K562 (cell line): ENCODE measurements at regions not wholly inside any gene's neighbourhood (a gene's known extent, or its start where the extent isn't known, plus 50 kb on each side); places are given as distances from the start of the nearest gene placed in this dataset.

Experiments
- ATAC-seq: fragments of 200-7000 bp; cut with Tn5 transposase; 3 replicates; pipeline ENCODE4 v1.9.1; 2020; ENCODE audit warnings: moderate library complexity
- BruUV-seq: library from RNA; stranded (reverse); fragments of 400-500 nt; replicated peaks from 2 replicates; lab custom pipeline; 2021; lab: Mats Ljungman, UMichigan
- CTCF ChIA-PET: fragments of 300-600 bp; formaldehyde crosslinking; extraction: SDS; loops from one replicate; lab custom pipeline; 2021; ENCODE audit warnings: low intra/inter-chr PET ratio; lab: Yijun Ruan, JAX
- POLR2A ChIA-PET: fragments of 300-600, 350-650 bp; sonication (Branson Sonifier 250); formaldehyde crosslinking; extraction: SDS; loops from one replicate; lab custom pipeline; 2021; ENCODE audit warnings: antibody characterized with exemption, inconsistent platforms; lab: Yijun Ruan, JAX
- DNase-seq, 4 experiments: peaks; one replicate each; pipeline versions ENCODE4 v3.0.0 to v3.0.0-alpha.2; 2011 to 2018; ENCODE audit warnings: low spot score in 3 of 4, mixed read lengths in 3 of 4; ENCODE audit errors: extremely low read depth in 1 of 4
- FAIRE-seq: peaks from 2 replicates; lab custom pipeline; 2011; peaks lifted over from hg19 to GRCh38; lab: Jason Lieb, UNC
- H2AFZ ChIP-seq: 2 replicates; pipeline ENCODE4 v1.6.0; 2011; ENCODE audit warnings: low read depth, low read length, control low read depth, inconsistent platforms
- H3K27ac ChIP-seq: fragments of 200-600 bp; 3 replicates; pipeline ENCODE4 v1.8.0; 2011; ENCODE audit warnings: low read depth, mild to moderate bottlenecking, control low read depth, inconsistent platforms, low read length, moderate library complexity, mixed read lengths; ENCODE audit errors: extremely low read depth
- H3K27me3 ChIP-seq, 2 experiments: fragments of 300-600 bp in 1 of 2; 2 replicates in 1 of 2; 3 replicates in 1 of 2; pipeline versions ENCODE4 v1.6.0 to v1.8.0; 2011; ENCODE audit warnings: inconsistent platforms in 2 of 2, low read length in 2 of 2, mild to moderate bottlenecking in 1 of 2, mixed read lengths in 1 of 2, moderate library complexity in 1 of 2; ENCODE audit not compliant: control insufficient read depth in 2 of 2, insufficient read depth in 2 of 2
- H3K36me3 ChIP-seq: fragments of 300-600 bp; 3 replicates; pipeline ENCODE4 v1.8.0; 2011; ENCODE audit warnings: mild to moderate bottlenecking, low read length, inconsistent platforms; ENCODE audit not compliant: control insufficient read depth, insufficient read depth
- H3K4me1 ChIP-seq, 2 experiments: fragments of 200-600 bp in 1 of 2; replicated peaks in 1 of 2; 2 replicates in 1 of 2; 3 replicates in 1 of 2; pipeline versions ENCODE4 v1.5.1 to v1.8.0; 2011; ENCODE audit warnings: inconsistent platforms in 2 of 2, low read length in 2 of 2, mild to moderate bottlenecking in 1 of 2, mixed read lengths in 1 of 2, moderate library complexity in 1 of 2; ENCODE audit not compliant: control insufficient read depth in 2 of 2, insufficient read depth in 2 of 2
- H3K4me2 ChIP-seq: 2 replicates; pipeline ENCODE4 v1.6.1; 2011; ENCODE audit warnings: low read length, control low read depth, inconsistent platforms, mixed read lengths; ENCODE audit not compliant: insufficient read depth
- H3K4me3 ChIP-seq: fragments of 200-600 bp; sonication (generic), shearing (Covaris generic); 2 replicates; pipeline ENCODE4 v1.5.1; 2016; ENCODE audit warnings: control low read depth, inconsistent platforms
- H3K79me2 ChIP-seq: fragments of 200-600 bp; 3 replicates; pipeline ENCODE4 v1.8.0; 2011; ENCODE audit warnings: low read length, inconsistent platforms; ENCODE audit not compliant: control insufficient read depth, insufficient read depth
- H3K9ac ChIP-seq, 2 experiments: 2 replicates each; pipeline versions ENCODE4 v1.6.0 to v1.6.1; 2011; ENCODE audit warnings: low read depth in 2 of 2, low read length in 2 of 2, control low read depth in 1 of 2, inconsistent platforms in 1 of 2, mild to moderate bottlenecking in 1 of 2, mixed read lengths in 1 of 2; ENCODE audit not compliant: insufficient read depth in 1 of 2
- H3K9me1 ChIP-seq: one replicate; pipeline ENCODE4 v1.6.0; 2011; ENCODE audit warnings: inconsistent platforms, mild to moderate bottlenecking, low read length, moderate library complexity; ENCODE audit not compliant: control insufficient read depth, insufficient read depth
- H3K9me3 ChIP-seq: replicated peaks from 2 replicates; pipeline ENCODE4 v1.5.1; 2011; ENCODE audit warnings: low read depth, low read length, inconsistent platforms; ENCODE audit not compliant: control insufficient read depth, insufficient read depth
- H4K20me1 ChIP-seq: replicated peaks from 2 replicates; pipeline ENCODE4 v1.6.1; 2011; ENCODE audit warnings: low read length, inconsistent platforms, mixed read lengths; ENCODE audit not compliant: control insufficient read depth, insufficient read depth
- COPS2 ChIP-seq: fragments of 450-650 bp; conservative IDR thresholded peaks from 2 replicates; pipeline ENCODE4 v1.6.1; 2016; ENCODE audit warnings: mild to moderate bottlenecking, moderate library complexity
- CREM ChIP-seq: IDR thresholded peaks from 2 replicates; pipeline ENCODE4 v1.6.1; 2014; ENCODE audit warnings: antibody characterized with exemption, low read depth
- CTBP1 ChIP-seq: fragments of 450-650 bp; IDR thresholded peaks from 2 replicates; pipeline ENCODE4 v1.6.1; 2016; ENCODE audit warnings: borderline replicate concordance
- CUX1 ChIP-seq: fragments of 200-800 bp; sonication (Bioruptor generic); IDR thresholded peaks from 2 replicates; pipeline ENCODE4 v1.6.1; 2016; ENCODE audit warnings: missing genetic modification characterization, missing compliant biosample characterization
- DDX20 ChIP-seq: fragments of 450-650 bp; IDR thresholded peaks from 2 replicates; pipeline ENCODE4 v1.6.1; 2016; ENCODE audit warnings: missing genetic modification characterization, low read depth, mild to moderate bottlenecking, missing compliant biosample characterization, moderate library complexity
- EZH2 ChIP-seq: IDR thresholded peaks from 2 replicates; pipeline ENCODE4 v1.6.1; 2012; ENCODE audit warnings: low read depth, mild to moderate bottlenecking, inconsistent platforms, low read length, borderline replicate concordance
- HDGF ChIP-seq: fragments of 450-650 bp; IDR thresholded peaks from 2 replicates; pipeline ENCODE4 v1.6.1; 2016
- HOXB6 ChIP-seq: fragments of 250-450 bp; sonication (Bioruptor Pico); IDR thresholded peaks from 2 replicates; pipeline ENCODE4 v1.5.1; 2022; ENCODE audit warnings: mild to moderate bottlenecking, borderline replicate concordance
- KLF10 ChIP-seq: fragments of 250-450 bp; sonication (Bioruptor Pico); IDR thresholded peaks from 2 replicates; pipeline ENCODE4 v1.6.1; 2021; ENCODE audit warnings: matching md5 sums
- MAFG ChIP-seq: fragments of 450-650 bp; conservative IDR thresholded peaks from 2 replicates; pipeline ENCODE4 v1.6.1; 2016; ENCODE audit warnings: missing genetic modification characterization, missing compliant biosample characterization
- MCM5 ChIP-seq: fragments of 450-650 bp; IDR thresholded peaks from 2 replicates; pipeline ENCODE4 v1.6.1; 2016; ENCODE audit warnings: low read depth
- NELFE ChIP-seq: IDR thresholded peaks from 2 replicates; pipeline ENCODE4 v1.6.1; 2011; ENCODE audit warnings: mild to moderate bottlenecking; ENCODE audit not compliant: insufficient read depth, insufficient read length
- RAD21 ChIP-seq, 2 experiments: fragments of 250-450 bp in 1 of 2; fragments of 450-650 bp in 1 of 2; sonication (Bioruptor Pico) in 1 of 2; formaldehyde crosslinking in 1 of 2; IDR thresholded peaks in 1 of 2; conservative IDR thresholded peaks in 1 of 2; 2 replicates each; pipeline versions ENCODE4 v1.4.0 to v1.8.0; 2020 to 2022; ENCODE audit warnings: mild to moderate bottlenecking in 2 of 2, moderate library complexity in 1 of 2
- RFX7 ChIP-seq: fragments of 250-450 bp; sonication (Bioruptor Pico); IDR thresholded peaks from 2 replicates; pipeline ENCODE4 v1.5.1; 2021; ENCODE audit warnings: mild to moderate bottlenecking
- TCF7L2 ChIP-seq: fragments of 150-350 bp; IDR thresholded peaks from 2 replicates; pipeline ENCODE4 v1.6.1; 2016; ENCODE audit warnings: low read depth, mild to moderate bottlenecking, low read length, moderate library complexity
- ZNF316 ChIP-seq: fragments of 450-650 bp; IDR thresholded peaks from 2 replicates; pipeline ENCODE4 v1.6.1; 2016
- ZNF717 ChIP-seq: fragments of 250-450 bp; sonication (Bioruptor Pico); IDR thresholded peaks from 2 replicates; pipeline ENCODE4 v1.5.0; 2021
- ZSCAN32 ChIP-seq: fragments of 450-650 bp; formaldehyde crosslinking; IDR thresholded peaks from 2 replicates; pipeline ENCODE4 v1.4.0; 2020; ENCODE audit warnings: mild to moderate bottlenecking, moderate library complexity
- WGBS: fragments of 100-300 bp; shearing (Covaris generic); methylation state at CpG from one replicate; pipeline ENCODE4 v1.1.6; 2016; ENCODE audit warnings: low coverage, mixed read lengths; ENCODE audit not compliant: insufficient coverage; ENCODE audit errors: missing lambda C conversion rate; 5-methylcytosine and 5-hydroxymethylcytosine counted together
- in situ Hi-C: fragments of 300-500 bp; cut with MboI; formaldehyde crosslinking; loops from 4 replicates; pipeline ENCODE4 v1.15.0; 2018; ENCODE audit warnings: inconsistent platforms, mixed read lengths
- intact Hi-C: fragments of 100-400 bp; cut with micrococcal nuclease; formaldehyde crosslinking; loops from 2 replicates; pipeline ENCODE4 v1.14.2; 2022
- TF ChIP-seq, protein P1 (sequence below): fragments of 450-650 bp; IDR thresholded peaks from one replicate; pipeline ENCODE4 v1.6.1; 2018; ENCODE audit warnings: mild to moderate bottlenecking, moderate library complexity; ENCODE audit not compliant: partially characterized antibody

GRCh38 chr15:39110746-39111145, 470.1 kb upstream of the THBS1 start:
- no TSS peak for BruUV-seq
- no peak overlapping the region for H3K4me3 ChIP-seq
- no peaks in the 10 kb centered on the region for H4K20me1 ChIP-seq
- FAIRE-seq (no peak), ATAC-seq (no peak), DNase-seq (no peak)
- no peaks in the 10 kb centered on the region; a peak in 1 of 5 replicates for H3K4me1 ChIP-seq
- POLR2A ChIA-PET = no interaction called here
- CTCF ChIA-PET = no interaction called here
- no peak overlapping the region for H3K4me2 ChIP-seq
- no peak overlapping the region for H2AFZ ChIP-seq
- no peak overlapping the region for H3K27ac ChIP-seq
- H3K9me1 ChIP-seq = no peaks in the 10 kb centered on the region
- no peak overlapping the region for H3K9ac ChIP-seq
- no peaks in the 10 kb centered on the region for H3K36me3 ChIP-seq
- 0% methylated on average over 1 of the region's 1 CpG for WGBS
- H3K79me2 ChIP-seq = no peaks in the 10 kb centered on the region
- 0 out of 5 replicates have a peak, but pooled peaks cover 0 to 5% of the 10 kb centered on the region in 2 experiments for H3K27me3 ChIP-seq
- in situ Hi-C loops (no loop called here), intact Hi-C loops (no loop called here)
- H3K9me3 ChIP-seq = no peaks in the 10 kb centered on the region
- no peak for TF ChIP-seq TCF7L2
- TF ChIP-seq HDGF = no peak
- TF ChIP-seq ZSCAN32 (CRISPR knock-in tag) = no peak
- TF ChIP-seq MCM5 = no peak
- TF ChIP-seq, protein P1, sequence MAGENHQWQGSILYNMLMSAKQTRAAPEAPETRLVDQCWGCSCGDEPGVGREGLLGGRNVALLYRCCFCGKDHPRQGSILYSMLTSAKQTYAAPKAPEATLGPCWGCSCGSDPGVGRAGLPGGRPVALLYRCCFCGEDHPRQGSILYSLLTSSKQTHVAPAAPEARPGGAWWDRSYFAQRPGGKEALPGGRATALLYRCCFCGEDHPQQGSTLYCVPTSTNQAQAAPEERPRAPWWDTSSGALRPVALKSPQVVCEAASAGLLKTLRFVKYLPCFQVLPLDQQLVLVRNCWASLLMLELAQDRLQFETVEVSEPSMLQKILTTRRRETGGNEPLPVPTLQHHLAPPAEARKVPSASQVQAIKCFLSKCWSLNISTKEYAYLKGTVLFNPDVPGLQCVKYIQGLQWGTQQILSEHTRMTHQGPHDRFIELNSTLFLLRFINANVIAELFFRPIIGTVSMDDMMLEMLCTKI = no peak
- no peak for TF ChIP-seq ZNF316
- TF ChIP-seq EZH2 = no peak
- TF ChIP-seq HOXB6 = no peak
- TF ChIP-seq NELFE = no peak
- TF ChIP-seq CTBP1 = no peak
- no peak for TF ChIP-seq DDX20 (tag)
- no peak for TF ChIP-seq KLF10 (CRISPR knock-in tag)
- no peak for TF ChIP-seq MAFG (tag)
- TF ChIP-seq CUX1 (CRISPR knock-in tag) = no peak
- TF ChIP-seq CREM = no peak
- no peak for TF ChIP-seq ZNF717 (CRISPR knock-in tag)
- TF ChIP-seq COPS2 = no peak
- no peak for TF ChIP-seq RAD21 (CRISPR knock-in tag; conservative IDR thresholded peaks at IDR 0.05 in 1 of 2, IDR thresholded peaks at IDR 0.05 in 1 of 2)
- TF ChIP-seq RFX7 (CRISPR knock-in tag) = no peak
